ENCODE measurements at regions not wholly inside any gene's neighbourhood (a gene's known extent, or its start where the extent isn't known, plus 50 kb on each side); places are given as distances from the start of the nearest gene placed in this dataset.

- no peak for TF ChIP-seq POLR2A (IDR thresholded peaks at IDR 0.05)
- TF ChIP-seq CTCF (IDR thresholded peaks at IDR 0.05): no peak
- TF ChIP-seq POLR2AphosphoS5 (IDR thresholded peaks at IDR 0.05): no peak
- Histone ChIP-seq H3K27me3 (peaks cover 0 to 11% of the 10 kb centered on the region in 2 donors), H3K9me3 (no peaks in the 10 kb centered on the region), H3K4me3 (no peak overlapping the region), H3K36me3 (no peaks in the 10 kb centered on the region), H3K27ac (no peak overlapping the region), H3K4me1 (no peaks in the 10 kb centered on the region)
- no peak for DNase-seq (ENCODE audit: low spot score in 2 of 2)
- intact Hi-C loops (cut with DNase I; ENCODE audit: low total_unique reads): no loop called here
Observed at GRCh38 chr10:120011359-120012130, 119.0 kb downstream of the SEC23IP start.

- H3K27ac ChIP-seq: no peak overlapping the region
- intact Hi-C loops (cut with DNase I; ENCODE audit: low total_unique reads): no loop called here
- H3K9me3 ChIP-seq: no peaks in the 10 kb centered on the region
- TF ChIP-seq POLR2A (IDR thresholded peaks at IDR 0.05) (no peak), CTCF (IDR thresholded peaks at IDR 0.05) (no peak)
- DNase-seq (ENCODE audit: low spot score in 2 of 2): no peak
- no peaks in the 10 kb centered on the region for H3K4me1 ChIP-seq
- H3K27me3 ChIP-seq: peaks cover 0 to 11% of the 10 kb centered on the region in 2 donors
- H3K4me3 ChIP-seq: no peak overlapping the region
- H3K36me3 ChIP-seq: no peaks in the 10 kb centered on the region
Observed at GRCh38 chr10:120012131-120012400, 119.5 kb downstream of the SEC23IP start.

GRCh38 chr10:120012566-120012965, 120.0 kb downstream of the SEC23IP start:
- Histone ChIP-seq H3K36me3 (no peaks in the 10 kb centered on the region), H3K4me3 (no peak overlapping the region), H3K4me1 (no peaks in the 10 kb centered on the region), H3K9me3 (no peaks in the 10 kb centered on the region), H3K27ac (no peak overlapping the region), H3K27me3 (peaks cover 0 to 11% of the 10 kb centered on the region in 2 donors)
- DNase-seq (ENCODE audit: low spot score in 2 of 2): no peak
- intact Hi-C loops (cut with DNase I; ENCODE audit: low total_unique reads): no loop called here
- no peak for TF ChIP-seq CTCF (IDR thresholded peaks at IDR 0.05)
- TF ChIP-seq POLR2A (IDR thresholded peaks at IDR 0.05): no peak
- no peak for TF ChIP-seq POLR2AphosphoS5 (IDR thresholded peaks at IDR 0.05)

- Histone ChIP-seq H3K4me1 (no peaks in the 10 kb centered on the region), H3K27ac (no peak overlapping the region), H3K4me3 (no peak overlapping the region), H3K36me3 (no peaks in the 10 kb centered on the region), H3K27me3 (peaks cover 0 to 11% of the 10 kb centered on the region in 2 donors), H3K9me3 (no peaks in the 10 kb centered on the region)
- intact Hi-C loops (cut with DNase I; ENCODE audit: low total_unique reads): no loop called here
- no peak for TF ChIP-seq CTCF (IDR thresholded peaks at IDR 0.05)
- no peak for TF ChIP-seq POLR2A (IDR thresholded peaks at IDR 0.05)
- no peak for TF ChIP-seq POLR2AphosphoS5 (IDR thresholded peaks at IDR 0.05)
- DNase-seq (ENCODE audit: low spot score in 2 of 2): no peak
Observed at GRCh38 chr10:120014031-120014430, 121.5 kb downstream of the SEC23IP start.

GRCh38 chr10:120015064-120015463, 122.5 kb downstream of the SEC23IP start:
- H3K4me1 ChIP-seq: no peaks in the 10 kb centered on the region
- H3K36me3 ChIP-seq: no peaks in the 10 kb centered on the region
- intact Hi-C loops (cut with DNase I; ENCODE audit: low total_unique reads): no loop called here
- H3K27me3 ChIP-seq: peaks cover 0 to 11% of the 10 kb centered on the region in 2 donors
- DNase-seq (ENCODE audit: low spot score in 2 of 2): no peak
- H3K9me3 ChIP-seq: no peaks in the 10 kb centered on the region
- no peak overlapping the region for H3K27ac ChIP-seq
- no peak overlapping the region for H3K4me3 ChIP-seq
- TF ChIP-seq POLR2A (IDR thresholded peaks at IDR 0.05) (no peak), CTCF (IDR thresholded peaks at IDR 0.05) (no peak), POLR2AphosphoS5 (IDR thresholded peaks at IDR 0.05) (no peak)
